Lung (tissue), 11 donors: ENCODE measurements at regions not wholly inside any gene's neighbourhood (a gene's known extent, or its start where the extent isn't known, plus 50 kb on each side); places are given as distances from the start of the nearest gene placed in this dataset.

Source experiments
- ATAC-seq: fragments of 200-7000 bp; cut with Tn5 transposase; one replicate; pipeline ENCODE4 v1.9.1; 2020; ENCODE audit warnings: moderate number of reproducible peaks; ENCODE audit not compliant: insufficient read depth, low FRiP score
- DNase-seq, 3 donors: peaks; one replicate each; pipeline ENCODE4 v3.0.0-alpha.2; 2013 to 2017
- H3K27ac ChIP-seq, 2 donors: one replicate each; pipeline ENCODE4 v1.5.1; 2013; ENCODE audit warnings: mild to moderate bottlenecking in 2 of 2, moderate library complexity in 2 of 2, control low read depth in 1 of 2, inconsistent platforms in 1 of 2, low read depth in 1 of 2, low read length in 1 of 2
- H3K27me3 ChIP-seq, 3 donors: one replicate each; pipeline ENCODE4 v1.5.1; 2013; ENCODE audit warnings: low read length in 2 of 3; ENCODE audit not compliant: control insufficient read depth in 3 of 3, insufficient read depth in 3 of 3
- H3K36me3 ChIP-seq, 4 donors: one replicate each; pipeline ENCODE4 v1.5.1; 2013; ENCODE audit warnings: low read length in 4 of 4, mild to moderate bottlenecking in 1 of 4, moderate library complexity in 1 of 4; ENCODE audit not compliant: control insufficient read depth in 4 of 4, insufficient read depth in 4 of 4
- H3K4me1 ChIP-seq, 5 donors: one replicate each; pipeline ENCODE4 v1.5.1; 2013; ENCODE audit warnings: low read length in 5 of 5, mild to moderate bottlenecking in 2 of 5, moderate library complexity in 1 of 5; ENCODE audit not compliant: control insufficient read depth in 5 of 5, insufficient read depth in 5 of 5
- H3K4me3 ChIP-seq: one replicate; pipeline ENCODE4 v1.5.1; 2013; ENCODE audit warnings: mild to moderate bottlenecking, control low read depth, moderate library complexity
- H3K9ac ChIP-seq, 2 donors: one replicate each; pipeline ENCODE4 v1.5.1; 2013; ENCODE audit warnings: low read length in 2 of 2, control low read depth in 1 of 2; ENCODE audit not compliant: insufficient read depth in 1 of 2
- H3K9me3 ChIP-seq, 4 donors: one replicate each; pipeline ENCODE4 v1.5.1; 2013; ENCODE audit warnings: low read length in 3 of 4, mild to moderate bottlenecking in 1 of 4, moderate library complexity in 1 of 4; ENCODE audit not compliant: control insufficient read depth in 4 of 4, insufficient read depth in 3 of 4
- CTCF ChIP-seq: IDR thresholded peaks from 2 replicates; pipeline ENCODE4 v1.5.1; 2012; ENCODE audit warnings: mild to moderate bottlenecking; ENCODE audit errors: control extremely low read depth, extremely low read depth
- WGBS, 2 donors: extraction: QIAGEN DNeasy Blood & Tissue Kit; methylation state at CpG; one replicate each; pipeline ENCODE4 v1.1.7; 2013; 5-methylcytosine and 5-hydroxymethylcytosine counted together
- donor health status: control.
- donor health status: control.
- donor health status: Bipolar disorder and iron deficiency.
- donor health status: healthy.
- donor health status: DM: yes; HTN: yes; CAD: no.

GRCh38 chr15:47439146-47440111 is 277.9 kb upstream of the SEMA6D start:
- no peak overlapping the region for H3K4me3 ChIP-seq
- H3K27me3 ChIP-seq: no peaks in the 10 kb centered on the region
- no peaks in the 10 kb centered on the region for H3K9me3 ChIP-seq
- no peaks in the 10 kb centered on the region for H3K36me3 ChIP-seq
- TF ChIP-seq CTCF: no peak
- no peak for ATAC-seq
- no peak overlapping the region for H3K9ac ChIP-seq
- peak overlapping the region in 1 of 2 donors; percentile 4 for H3K27ac ChIP-seq
- peak in 2 of 3 donors; percentile 63 for DNase-seq
- H3K4me1 ChIP-seq: peaks cover 0 to 40% (median 5%) of the 10 kb centered on the region in 5 donors
- 55 to 63% methylated on average over 5 of the region's 5 CpGs for WGBS, 2 donors

GRCh38 chr15:47442371-47442770 is 274.9 kb upstream of the SEMA6D start:
- no peak overlapping the region for H3K4me3 ChIP-seq
- DNase-seq: peak; percentile 41 to 91 (median 85)

GRCh38 chr15:47443839-47444238 is 273.5 kb upstream of the SEMA6D start:
- H3K9ac ChIP-seq: no peak overlapping the region
- no peaks in the 10 kb centered on the region for H3K27me3 ChIP-seq
- peaks cover 0 to 35% (median 5%) of the 10 kb centered on the region in 5 donors for H3K4me1 ChIP-seq
- H3K36me3 ChIP-seq: no peaks in the 10 kb centered on the region
- no peak overlapping the region for H3K4me3 ChIP-seq
- peaks cover 0 to 3% (median 0%) of the 10 kb centered on the region in 4 donors for H3K9me3 ChIP-seq
- no peak overlapping the region for H3K27ac ChIP-seq
- DNase-seq (no peak), ATAC-seq (no peak)
- WGBS, 2 donors: 85% methylated on average over 2 of the region's 2 CpGs
- no peak for TF ChIP-seq CTCF

More at GRCh38 chr15:47442371-47442770, 274.9 kb upstream of the SEMA6D start:
- Histone ChIP-seq H3K4me1 (peaks cover 0 to 35% (median 5%) of the 10 kb centered on the region in 5 donors), H3K36me3 (no peaks in the 10 kb centered on the region), H3K9ac (no peak overlapping the region), H3K9me3 (peaks cover 0 to 3% (median 0%) of the 10 kb centered on the region in 4 donors), H3K27ac (no peak overlapping the region), H3K27me3 (no peaks in the 10 kb centered on the region)
- TF ChIP-seq CTCF: no peak
- 69 to 83% methylated on average over 1 of the region's 1 CpG for WGBS, 2 donors
- no peak for ATAC-seq
